ENCODE measurements at regions not wholly inside any gene's neighbourhood (a gene's known extent, or its start where the extent isn't known, plus 50 kb on each side); places are given as distances from the start of the nearest gene placed in this dataset.
"Not testable (repeated sequence)": the region's sequence is repeated elsewhere in the genome, so short reads cannot be mapped to it uniquely, and the experiment has no call there.

GRCh38 chr2:65963303-65963702 is 471.6 kb upstream of the MEIS1 start:
- TF ChIP-seq REST (IDR thresholded peaks at IDR 0.05; ENCODE audit: insufficient read depth in 1 of 2, low read depth in 2 of 2, low read length in 1 of 2); CTCF (IDR thresholded peaks at IDR 0.05); SIN3A (IDR thresholded peaks at IDR 0.05; ENCODE audit: borderline replicate concordance, insufficient read depth, low read depth, low read length); TCF7L2 (IDR thresholded peaks at IDR 0.05; ENCODE audit: low read depth, low read length); POLR2AphosphoS5 (IDR thresholded peaks at IDR 0.05; ENCODE audit: low read depth, low read length): not testable (repeated sequence)

All from Panc1 (cell line).